HEK293T (cell line): ENCODE measurements at regions not wholly inside any gene's neighbourhood (a gene's known extent, or its start where the extent isn't known, plus 50 kb on each side); places are given as distances from the start of the nearest gene placed in this dataset.

Source experiments
- ELF4 ChIP-seq: fragments of 450-650 bp; IDR thresholded peaks from 2 replicates; pipeline ENCODE4 v1.6.1; 2017; ENCODE audit warnings: antibody characterized with exemption
- FOXA1 ChIP-seq: fragments of 450-650 bp; IDR thresholded peaks from 2 replicates; pipeline ENCODE4 v1.6.1; 2016; ENCODE audit warnings: mild to moderate bottlenecking
- SP1 ChIP-seq: fragments of 450-650 bp; IDR thresholded peaks from 2 replicates; pipeline ENCODE4 v1.6.1; 2017
- TARDBP ChIP-seq: fragments of 450-650 bp; IDR thresholded peaks from 2 replicates; pipeline ENCODE4 v1.6.1; 2016
- ZNF384 ChIP-seq: fragments of 450-650 bp; IDR thresholded peaks from 2 replicates; pipeline ENCODE4 v1.6.1; 2016

DNA sequence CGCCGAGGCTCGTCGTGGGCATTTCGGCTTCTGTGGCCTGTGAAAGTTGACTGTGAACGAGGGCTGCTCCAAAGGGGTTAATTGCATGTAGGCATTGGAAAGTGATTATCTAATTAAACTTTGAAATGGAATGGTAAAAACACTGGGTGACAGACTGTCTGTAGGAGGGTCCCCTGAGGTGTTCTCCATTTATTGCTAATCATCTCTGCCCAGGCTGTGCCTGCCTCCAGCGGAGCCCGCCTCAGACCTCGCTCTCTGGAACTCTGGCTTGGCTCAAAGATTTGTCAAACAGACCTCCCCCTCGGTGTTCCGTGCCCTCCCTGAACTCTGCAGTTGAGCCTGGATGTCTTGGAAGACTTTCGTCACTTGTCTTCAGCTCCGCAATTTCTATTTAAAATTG, 50.2 kb upstream of the VRK1 start:
- TF ChIP-seq TARDBP (no peak), ZNF384 (no peak), ELF4 (no peak), SP1 (no peak), FOXA1 (no peak)
